HPDE6-E6E7 (cell line): ENCODE measurements at regions not wholly inside any gene's neighbourhood (a gene's known extent, or its start where the extent isn't known, plus 50 kb on each side); places are given as distances from the start of the nearest gene placed in this dataset.
"Not testable (repeated sequence)": the region's sequence is repeated elsewhere in the genome, so short reads cannot be mapped to it uniquely, and the experiment has no call there.

ENCODE experiments used
- DNase-seq: peaks from one replicate; pipeline ENCODE4 v3.0.0; 2011; ENCODE audit warnings: missing footprints; ENCODE audit errors: extremely low spot score

GRCh38 chr10:35797187-35797586 is 155.1 kb upstream of the FZD8 start:
- no peak for DNase-seq

- DNase-seq: no peak
Measured at GRCh38 chr10:35795131-35795824, 153.2 kb upstream of the FZD8 start.

- no peak for DNase-seq
Measured at GRCh38 chr10:35794703-35795102, 152.6 kb upstream of the FZD8 start.

GRCh38 chr10:35792291-35792690 is 150.2 kb upstream of the FZD8 start:
- no peak for DNase-seq

GRCh38 chr10:35789996-35790395 is 147.9 kb upstream of the FZD8 start:
- no peak for DNase-seq

- no peak for DNase-seq
Measured at GRCh38 chr10:35784751-35785150, 142.7 kb upstream of the FZD8 start.

GRCh38 chr10:35783305-35783838 is 141.3 kb upstream of the FZD8 start:
- DNase-seq: no peak

GRCh38 chr10:35781643-35782035 is 139.5 kb upstream of the FZD8 start:
- DNase-seq: no peak

- no peak for DNase-seq
Measured at GRCh38 chr10:35780970-35781642, 139.0 kb upstream of the FZD8 start.

- no peak for DNase-seq
Measured at GRCh38 chr10:35778306-35778705, 136.2 kb upstream of the FZD8 start.

GRCh38 chr10:35776557-35776956 is 134.5 kb upstream of the FZD8 start:
- DNase-seq: not testable (repeated sequence)

GRCh38 chr10:35774109-35774508 is 132.0 kb upstream of the FZD8 start:
- no peak for DNase-seq

- no peak for DNase-seq
Measured at GRCh38 chr10:35770817-35771355, 128.8 kb upstream of the FZD8 start.

GRCh38 chr10:35769795-35770194 is 127.7 kb upstream of the FZD8 start:
- DNase-seq: no peak

GRCh38 chr10:35768731-35769130 is 126.6 kb upstream of the FZD8 start:
- no peak for DNase-seq

GRCh38 chr10:35768011-35768410 is 125.9 kb upstream of the FZD8 start:
- DNase-seq: no peak

GRCh38 chr10:35765996-35766395 is 123.9 kb upstream of the FZD8 start:
- no peak for DNase-seq

- DNase-seq: no peak
Measured at GRCh38 chr10:35765066-35765527, 123.0 kb upstream of the FZD8 start.

GRCh38 chr10:35762311-35763030 is 120.4 kb upstream of the FZD8 start:
- no peak for DNase-seq

GRCh38 chr10:35758076-35758475 is 116.0 kb upstream of the FZD8 start:
- no peak for DNase-seq

- no peak for DNase-seq
Measured at GRCh38 chr10:35754519-35754918, 112.4 kb upstream of the FZD8 start.
